Endodermal cell (in vitro differentiated cells): ENCODE measurements at regions not wholly inside any gene's neighbourhood (a gene's known extent, or its start where the extent isn't known, plus 50 kb on each side); places are given as distances from the start of the nearest gene placed in this dataset.

Source experiments
- DNase-seq: peaks from one replicate; pipeline ENCODE4 v3.0.0-alpha.2; 2017
- H3K27ac ChIP-seq: 2 replicates; pipeline ENCODE4 v1.5.1; 2013; ENCODE audit warnings: mild to moderate bottlenecking, low read depth, low read length, moderate library complexity
- H3K27me3 ChIP-seq: 2 replicates; pipeline ENCODE4 v1.6.1; 2013; ENCODE audit warnings: mild to moderate bottlenecking, low read length, moderate library complexity; ENCODE audit not compliant: insufficient read depth, control insufficient read depth, poor library complexity, severe bottlenecking
- H3K36me3 ChIP-seq: 2 replicates; pipeline ENCODE4 v1.7.0; 2013; ENCODE audit warnings: mild to moderate bottlenecking, low read length, moderate library complexity; ENCODE audit not compliant: control insufficient read depth, insufficient read depth
- H3K4me1 ChIP-seq: one replicate; pipeline ENCODE4 v1.7.0; 2013; ENCODE audit warnings: low read length; ENCODE audit not compliant: control insufficient read depth, insufficient read depth
- H3K4me3 ChIP-seq: 2 replicates; pipeline ENCODE4 v1.5.1; 2013; ENCODE audit warnings: mild to moderate bottlenecking, low read length, moderate library complexity
- H3K9ac ChIP-seq: 2 replicates; pipeline ENCODE4 v1.6.1; 2013; ENCODE audit warnings: mild to moderate bottlenecking, low read length, moderate library complexity; ENCODE audit not compliant: poor library complexity, severe bottlenecking; ENCODE audit errors: extremely low read depth
- H3K9me3 ChIP-seq: 2 replicates; pipeline ENCODE4 v1.6.1; 2013; ENCODE audit warnings: mild to moderate bottlenecking, low read length, moderate library complexity; ENCODE audit not compliant: control insufficient read depth
- H3K27ac Mint-ChIP-seq: 2 replicates; pipeline ENCODE4 v1.8.0; 2020; ENCODE audit warnings: mixed read lengths
- H3K27me3 Mint-ChIP-seq: 2 replicates; pipeline ENCODE4 v1.8.0; 2021; ENCODE audit warnings: mild to moderate bottlenecking, mixed read lengths; ENCODE audit not compliant: insufficient read depth
- H3K36me3 Mint-ChIP-seq: 2 replicates; pipeline ENCODE4 v1.8.0; 2020; ENCODE audit warnings: low read depth, mixed read lengths
- H3K4me1 Mint-ChIP-seq: 2 replicates; pipeline ENCODE4 v1.8.0; 2020; ENCODE audit warnings: mixed read lengths
- H3K4me3 Mint-ChIP-seq: 2 replicates; pipeline ENCODE4 v1.8.0; 2020; ENCODE audit warnings: mild to moderate bottlenecking, moderate library complexity, mixed read lengths
- H3K9me3 Mint-ChIP-seq: 2 replicates; pipeline ENCODE4 v1.8.0; 2020; ENCODE audit warnings: mild to moderate bottlenecking, mixed read lengths
- WGBS, 2 experiments: methylation state at CpG; one replicate each; pipeline versions ENCODE4 v1.1.5 to v1.1.7; 2013; ENCODE audit warnings: missing lambda C conversion rate in 2 of 2, mixed read lengths in 1 of 2; ENCODE audit not compliant: insufficient coverage in 1 of 2, insufficient read length in 1 of 2; 5-methylcytosine and 5-hydroxymethylcytosine counted together
- TF ChIP-seq, protein P1 (sequence below): fragments of 200-600 bp; sonication (generic); conservative IDR thresholded peaks from 2 replicates; pipeline ENCODE4 v1.5.0; 2021; ENCODE audit warnings: antibody characterized with exemption, mild to moderate bottlenecking

DNA sequence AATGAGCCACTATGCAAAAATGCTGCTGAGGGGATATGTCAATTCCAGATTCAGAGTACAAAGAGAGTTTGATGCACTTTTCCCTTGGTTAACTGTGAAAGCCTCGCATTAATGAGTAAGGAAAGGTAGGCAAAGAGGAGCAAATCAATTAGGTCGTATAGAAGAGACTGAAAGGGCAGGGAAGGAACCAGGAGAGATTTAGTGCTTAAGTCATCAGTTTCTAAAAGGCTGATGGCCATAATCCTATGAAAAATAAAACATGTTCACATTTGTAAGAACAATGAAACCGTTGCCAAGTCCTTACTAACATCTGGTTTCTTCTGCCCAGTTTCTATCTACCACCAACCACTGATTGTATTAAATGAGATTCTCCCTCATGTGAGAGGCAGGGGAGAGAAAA, 118.4 kb upstream of the PALMD start:
- H3K27ac Mint-ChIP-seq = no peak overlapping the region
- H3K36me3 ChIP-seq = no peaks in the 10 kb centered on the region
- peaks cover 14% of the 10 kb centered on the region for H3K4me1 Mint-ChIP-seq
- no peaks in the 10 kb centered on the region for H3K27me3 ChIP-seq
- H3K4me3 Mint-ChIP-seq = no peak overlapping the region
- no peaks in the 10 kb centered on the region for H3K27me3 Mint-ChIP-seq
- no peak overlapping the region for H3K9ac ChIP-seq
- WGBS, 2 experiments = 82 to 100% methylated on average over 2 to 3 of the region's 3 CpGs
- H3K36me3 Mint-ChIP-seq = no peaks in the 10 kb centered on the region
- H3K9me3 Mint-ChIP-seq = no peaks in the 10 kb centered on the region
- no peak for DNase-seq
- TF ChIP-seq, protein P1, sequence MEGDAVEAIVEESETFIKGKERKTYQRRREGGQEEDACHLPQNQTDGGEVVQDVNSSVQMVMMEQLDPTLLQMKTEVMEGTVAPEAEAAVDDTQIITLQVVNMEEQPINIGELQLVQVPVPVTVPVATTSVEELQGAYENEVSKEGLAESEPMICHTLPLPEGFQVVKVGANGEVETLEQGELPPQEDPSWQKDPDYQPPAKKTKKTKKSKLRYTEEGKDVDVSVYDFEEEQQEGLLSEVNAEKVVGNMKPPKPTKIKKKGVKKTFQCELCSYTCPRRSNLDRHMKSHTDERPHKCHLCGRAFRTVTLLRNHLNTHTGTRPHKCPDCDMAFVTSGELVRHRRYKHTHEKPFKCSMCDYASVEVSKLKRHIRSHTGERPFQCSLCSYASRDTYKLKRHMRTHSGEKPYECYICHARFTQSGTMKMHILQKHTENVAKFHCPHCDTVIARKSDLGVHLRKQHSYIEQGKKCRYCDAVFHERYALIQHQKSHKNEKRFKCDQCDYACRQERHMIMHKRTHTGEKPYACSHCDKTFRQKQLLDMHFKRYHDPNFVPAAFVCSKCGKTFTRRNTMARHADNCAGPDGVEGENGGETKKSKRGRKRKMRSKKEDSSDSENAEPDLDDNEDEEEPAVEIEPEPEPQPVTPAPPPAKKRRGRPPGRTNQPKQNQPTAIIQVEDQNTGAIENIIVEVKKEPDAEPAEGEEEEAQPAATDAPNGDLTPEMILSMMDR = no peak
- no peak overlapping the region for H3K4me3 ChIP-seq
- peaks cover 2% of the 10 kb centered on the region for H3K4me1 ChIP-seq
- H3K9me3 ChIP-seq = no peaks in the 10 kb centered on the region
- no peak overlapping the region for H3K27ac ChIP-seq

DNA sequence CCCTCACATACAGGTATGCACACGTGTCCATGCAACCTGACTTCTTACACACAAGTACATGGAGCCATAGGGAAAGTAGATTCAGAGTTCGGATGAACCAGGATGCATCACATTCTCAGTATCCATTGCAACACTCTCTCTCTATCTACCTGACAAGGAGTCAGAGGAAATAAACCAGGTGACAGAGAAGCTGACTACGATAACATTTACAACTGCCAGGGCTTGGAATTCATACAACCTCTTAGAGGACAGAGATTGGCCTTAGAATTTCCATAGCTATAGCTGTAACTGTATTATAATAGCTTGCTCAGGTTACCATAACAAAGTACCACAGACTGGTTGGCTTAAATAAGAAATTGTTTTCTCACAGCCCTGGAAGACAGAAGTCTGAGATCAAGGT, 116.9 kb upstream of the PALMD start:
- no peak overlapping the region for H3K4me3 Mint-ChIP-seq
- H3K9me3 Mint-ChIP-seq = no peaks in the 10 kb centered on the region
- Histone ChIP-seq H3K27ac (no peak overlapping the region), H3K4me1 (peaks cover 2% of the 10 kb centered on the region), H3K27me3 (no peaks in the 10 kb centered on the region), H3K4me3 (no peak overlapping the region), H3K9me3 (peaks cover 5% of the 10 kb centered on the region), H3K36me3 (no peaks in the 10 kb centered on the region), H3K9ac (no peak overlapping the region)
- peaks cover 16% of the 10 kb centered on the region for H3K4me1 Mint-ChIP-seq
- H3K27me3 Mint-ChIP-seq = no peaks in the 10 kb centered on the region
- no peak for DNase-seq
- no peaks in the 10 kb centered on the region for H3K36me3 Mint-ChIP-seq
- H3K27ac Mint-ChIP-seq = no peak overlapping the region
- TF ChIP-seq, protein P1 = no peak
- 79 to 80% methylated on average over 1 to 3 of the region's 3 CpGs for WGBS, 2 experiments

DNA sequence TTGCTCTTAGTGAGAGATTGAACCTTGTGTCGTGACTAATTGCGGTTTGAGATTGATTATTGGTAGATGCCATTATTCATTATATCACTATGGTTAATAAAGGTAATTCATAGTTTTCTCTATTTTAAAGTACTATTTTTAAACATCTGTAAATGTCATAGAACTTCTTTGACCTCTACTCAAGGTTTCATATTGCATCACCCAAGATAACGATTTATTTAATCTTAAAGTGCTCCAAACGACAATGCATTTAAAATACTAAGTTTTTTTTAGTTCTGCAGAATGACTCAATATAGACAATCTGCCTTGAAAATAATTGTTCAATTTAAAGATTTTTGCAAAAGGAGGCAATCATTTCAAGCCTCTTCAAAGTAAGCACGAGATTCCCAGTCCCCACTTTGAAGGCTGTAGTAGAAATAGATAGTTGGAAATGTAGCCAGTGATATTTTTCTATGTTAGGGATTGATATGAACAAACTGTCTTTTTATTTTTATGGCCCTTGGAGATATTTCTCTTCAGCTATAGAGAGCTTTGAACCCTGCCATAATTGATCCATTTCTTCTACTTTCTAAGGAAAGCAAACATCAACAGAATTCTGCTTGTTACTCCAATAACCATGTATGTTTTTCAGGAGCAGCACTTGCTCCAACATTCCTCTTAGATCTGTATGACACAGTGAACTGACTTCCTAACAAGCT, 114.2 kb upstream of the PALMD start:
- H3K4me3 Mint-ChIP-seq = no peak overlapping the region
- no peak overlapping the region for H3K27ac ChIP-seq
- WGBS, 2 experiments = 97 to 100% methylated on average over 3 of the region's 5 CpGs

More for the DNA sequence above, 114.2 kb upstream of the PALMD start:
- Histone ChIP-seq H3K27me3 (no peaks in the 10 kb centered on the region), H3K4me1 (peaks cover 2% of the 10 kb centered on the region), H3K9me3 (peaks cover 5% of the 10 kb centered on the region), H3K4me3 (no peak overlapping the region), H3K9ac (no peak overlapping the region), H3K36me3 (no peaks in the 10 kb centered on the region)
- TF ChIP-seq, protein P1 = no peak
- Mint-ChIP-seq H3K4me1 (peaks cover 20% of the 10 kb centered on the region), H3K27me3 (no peaks in the 10 kb centered on the region), H3K9me3 (no peaks in the 10 kb centered on the region), H3K36me3 (no peaks in the 10 kb centered on the region), H3K27ac (no peak overlapping the region)
- DNase-seq = no peak
